ENCODE measurements at regions not wholly inside any gene's neighbourhood (a gene's known extent, or its start where the extent isn't known, plus 50 kb on each side); places are given as distances from the start of the nearest gene placed in this dataset.
"Not testable (repeated sequence)": the region's sequence is repeated elsewhere in the genome, so short reads cannot be mapped to it uniquely, and the experiment has no call there.

DNA sequence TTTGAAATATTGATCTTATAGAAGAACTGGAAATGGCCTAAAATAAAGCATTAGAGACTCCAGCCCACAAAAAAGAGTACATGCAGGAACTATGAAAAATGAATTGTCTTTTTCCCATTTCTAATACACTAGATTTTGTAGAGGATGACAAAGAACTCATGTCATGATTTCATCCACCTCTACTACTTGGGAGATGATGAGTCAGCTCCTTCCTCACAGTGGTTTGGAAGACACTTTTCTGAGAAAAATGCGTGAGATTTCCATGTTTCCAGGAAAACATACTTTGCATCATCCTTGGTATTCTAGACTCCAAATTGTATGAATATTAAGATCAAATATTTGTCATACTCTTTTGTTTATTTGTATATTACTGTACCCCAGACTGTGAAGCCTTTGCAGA lies 500.5 kb downstream of the FAM181B start:
- DNase-seq (ENCODE audit: low read depth, low spot score) = no peak
- no peak overlapping the region for H3K27ac ChIP-seq

DNA sequence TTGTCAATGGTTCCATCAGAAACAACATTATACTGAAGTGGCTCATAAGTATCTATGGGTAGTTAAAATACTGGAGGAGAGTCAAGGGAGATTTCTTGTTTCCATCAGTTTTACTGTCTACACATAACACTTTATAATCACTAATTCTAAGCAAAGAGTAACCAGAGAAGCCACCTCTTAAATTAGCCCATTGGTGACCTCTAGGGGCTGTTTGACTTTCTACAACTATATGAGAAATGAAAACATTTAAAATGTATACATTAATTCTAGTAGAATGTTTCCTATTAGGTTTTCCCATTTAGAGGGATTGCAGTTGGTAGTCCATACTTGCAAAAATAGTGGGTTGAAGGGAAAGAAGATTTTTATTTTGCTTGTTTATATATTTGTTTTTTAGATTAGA lies 504.3 kb downstream of the FAM181B start:
- no peak for DNase-seq (ENCODE audit: low read depth, low spot score)

DNA sequence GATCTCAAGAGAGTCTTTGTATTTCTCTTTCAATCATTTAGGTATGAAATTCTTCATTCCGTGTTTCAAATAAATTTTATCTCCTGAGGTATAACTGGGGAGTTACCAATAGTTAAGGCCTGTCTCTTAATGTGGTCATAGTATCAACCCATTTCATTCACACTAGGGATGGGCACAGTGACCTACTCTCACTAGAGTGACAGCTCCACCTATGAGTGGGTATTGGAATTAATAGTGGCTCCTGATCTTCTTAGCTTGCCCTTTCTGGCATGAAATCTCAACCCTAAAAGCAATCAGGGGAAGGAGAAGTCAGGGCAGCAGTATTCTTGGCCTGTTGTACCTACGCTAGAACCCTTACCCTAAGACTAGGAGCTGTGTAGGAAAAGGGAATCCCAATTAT lies 507.7 kb downstream of the FAM181B start:
- no peak overlapping the region for H3K27ac ChIP-seq
- DNase-seq (ENCODE audit: low read depth, low spot score) = no peak

More for the DNA sequence above, 504.3 kb downstream of the FAM181B start:
- no peak overlapping the region for H3K27ac ChIP-seq

DNA sequence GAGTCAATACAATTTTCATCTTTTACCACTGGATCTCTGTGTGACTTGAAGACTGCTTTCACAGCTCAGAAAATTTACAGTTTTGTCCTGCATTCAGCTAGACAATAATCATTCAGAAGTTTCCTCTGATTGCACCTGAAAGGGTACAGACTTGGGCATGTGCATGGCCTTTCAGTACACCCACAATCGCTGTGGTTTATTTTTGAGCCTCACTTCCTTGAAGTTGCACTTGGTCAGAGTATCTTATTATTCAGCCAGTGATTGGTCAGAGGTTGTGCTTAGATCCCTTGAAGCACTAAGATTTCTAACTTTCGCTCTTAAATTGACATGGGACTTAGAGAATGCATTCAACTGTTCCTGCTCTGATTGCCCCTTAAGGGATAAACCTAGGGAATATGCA lies 508.2 kb downstream of the FAM181B start:
- DNase-seq (ENCODE audit: low read depth, low spot score) = no peak
- no peak overlapping the region for H3K27ac ChIP-seq

DNA sequence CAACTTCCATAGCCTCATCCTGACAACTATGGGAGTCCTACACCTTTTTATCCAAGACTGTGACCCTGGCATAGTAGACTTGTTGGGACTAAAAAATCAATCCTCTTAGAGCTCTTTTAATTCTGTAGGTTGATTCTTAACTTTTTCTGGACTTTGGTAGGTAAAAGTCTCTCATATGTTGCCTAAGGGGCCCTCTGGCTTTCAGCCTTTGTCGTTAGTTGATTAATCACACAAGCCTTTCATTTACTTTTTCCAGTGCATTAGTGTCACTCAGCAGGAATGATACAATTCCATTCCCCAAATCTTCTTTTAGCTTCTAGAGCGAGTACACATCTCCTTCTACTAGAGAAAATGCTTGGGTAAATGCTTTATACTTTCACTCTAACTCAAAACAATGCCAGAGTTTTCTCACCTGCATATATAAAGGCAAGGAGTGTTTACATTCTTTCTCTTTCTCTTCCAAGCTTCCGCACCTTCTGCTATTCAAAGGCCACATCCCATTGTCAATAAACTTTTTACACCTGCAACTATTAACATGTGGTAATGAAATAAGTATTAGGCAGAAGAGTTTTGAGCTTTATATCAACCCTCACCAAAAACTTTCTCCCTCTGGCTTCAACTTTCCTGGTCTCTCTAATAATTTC lies 516.6 kb downstream of the FAM181B start:
- DNase-seq (ENCODE audit: low read depth, low spot score) = no peak
- no peak overlapping the region for H3K27ac ChIP-seq

DNA sequence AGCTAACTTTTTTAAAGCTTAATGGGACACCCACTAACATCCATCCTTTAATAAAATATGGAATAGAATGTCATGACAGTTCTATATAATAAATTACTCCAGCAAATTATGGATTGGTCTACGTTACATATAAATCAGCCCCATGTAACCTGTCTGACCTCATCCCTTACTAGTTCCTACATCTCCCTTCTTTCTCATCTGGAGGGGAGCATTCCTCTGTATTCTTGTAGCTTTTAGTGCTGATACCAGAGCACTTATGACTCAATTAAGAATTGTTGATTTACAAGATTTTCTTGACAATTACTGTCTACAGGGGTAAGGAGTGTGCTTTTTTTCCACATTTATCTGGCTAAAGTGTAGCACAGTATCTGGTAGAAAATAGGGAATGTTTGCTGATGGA lies 523.7 kb downstream of the FAM181B start:
- DNase-seq (ENCODE audit: low read depth, low spot score) = no peak
- no peak overlapping the region for H3K27ac ChIP-seq

DNA sequence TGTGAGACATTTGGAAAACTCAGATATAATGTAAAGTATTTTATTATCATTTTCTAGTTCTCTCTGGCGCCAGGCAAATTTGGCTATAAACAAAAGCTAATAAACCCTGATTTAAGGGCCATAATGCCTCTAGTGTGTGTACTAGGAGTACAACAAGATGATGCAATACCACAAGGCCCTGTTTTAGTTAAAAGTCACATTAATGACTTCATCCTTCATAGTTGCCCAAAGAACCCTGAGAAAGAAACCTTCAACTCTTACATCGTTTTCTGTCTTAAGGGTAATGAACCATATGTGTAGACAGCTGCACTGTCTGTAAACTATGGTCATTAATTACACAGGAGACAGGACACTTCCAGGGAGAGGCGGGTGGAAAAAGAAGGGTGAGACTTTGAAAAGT lies 538.4 kb downstream of the FAM181B start:
- no peak for DNase-seq (ENCODE audit: low read depth, low spot score)
- no peak overlapping the region for H3K27ac ChIP-seq

DNA sequence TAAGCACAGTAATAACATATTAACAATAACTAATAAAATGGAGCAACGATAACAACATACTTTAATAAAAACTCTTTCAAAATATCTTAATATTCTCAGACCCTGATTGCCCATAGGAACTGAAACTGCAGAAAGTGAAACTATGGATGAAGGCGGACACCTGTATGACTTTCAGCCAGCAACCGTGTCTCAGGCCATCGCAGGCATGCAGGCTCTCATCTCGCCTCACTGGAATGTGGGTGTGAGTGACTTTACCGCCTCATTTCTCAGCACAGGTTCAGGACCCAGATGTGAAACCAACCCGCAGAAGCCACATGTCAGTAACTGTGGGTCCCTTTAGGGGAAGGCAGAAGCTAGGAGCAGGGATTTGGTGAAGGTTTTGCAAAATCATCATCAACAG lies 539.1 kb downstream of the FAM181B start:
- DNase-seq (ENCODE audit: low read depth, low spot score) = no peak
- H3K27ac ChIP-seq = no peak overlapping the region

DNA sequence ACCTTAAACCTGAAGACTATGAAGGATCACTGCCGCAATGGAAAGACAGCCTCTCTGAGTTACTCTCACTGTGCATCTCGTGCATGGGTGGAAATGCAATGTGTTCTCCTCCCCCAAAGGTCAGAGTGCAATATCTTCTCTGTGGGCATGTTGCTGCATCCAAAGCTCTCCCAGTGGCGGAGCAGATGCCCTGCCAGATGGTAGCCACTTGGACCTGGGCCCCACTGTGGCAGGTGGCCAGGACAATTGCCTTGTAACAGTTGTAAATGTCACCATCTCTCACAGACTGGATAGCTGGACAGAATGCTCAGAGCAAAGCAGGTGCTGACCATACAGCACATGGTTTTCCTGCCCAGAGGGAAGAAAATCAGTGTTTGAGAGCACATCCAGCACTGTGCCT lies 542.0 kb downstream of the FAM181B start:
- DNase-seq (ENCODE audit: low read depth, low spot score) = no peak
- no peak overlapping the region for H3K27ac ChIP-seq

DNA sequence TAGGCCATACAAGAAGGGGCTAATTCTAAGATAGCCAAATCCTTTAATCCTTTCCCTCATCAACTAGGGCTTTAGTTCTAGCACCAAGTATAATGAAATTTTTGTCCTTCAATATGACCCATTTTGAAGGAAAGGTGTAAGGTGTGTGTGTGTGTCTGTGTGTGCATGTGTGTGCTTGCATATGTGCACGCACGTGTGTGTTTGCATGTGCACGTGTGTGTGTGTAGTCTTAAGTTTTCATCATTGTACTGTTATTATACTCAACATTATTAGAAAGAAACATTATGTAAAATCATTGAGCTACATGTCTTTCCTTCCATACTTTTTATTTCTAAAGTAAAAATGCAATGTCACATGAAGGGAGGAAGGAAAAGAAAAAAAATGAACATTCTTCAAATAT lies 547.7 kb downstream of the FAM181B start:
- no peak overlapping the region for H3K27ac ChIP-seq
- DNase-seq (ENCODE audit: low read depth, low spot score) = no peak

DNA sequence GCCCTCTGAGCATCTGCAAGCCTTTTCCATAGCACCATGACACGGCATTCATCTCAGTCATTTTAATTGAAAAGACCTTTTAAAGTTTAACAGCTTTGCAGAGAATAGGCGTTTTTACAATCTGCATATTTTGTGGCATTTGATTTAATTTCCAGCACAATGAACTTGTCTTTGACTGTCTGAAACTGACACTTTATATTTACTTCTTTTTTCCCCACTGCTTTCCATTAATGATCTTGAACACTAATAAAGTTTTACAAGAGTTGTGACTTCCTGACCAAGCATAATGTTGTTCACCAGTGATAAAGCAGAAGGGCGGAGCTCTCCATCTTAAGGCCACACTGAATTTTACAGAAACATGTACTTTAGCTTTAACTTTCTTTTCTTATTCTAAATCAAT lies 548.7 kb downstream of the FAM181B start:
- no peak for DNase-seq (ENCODE audit: low read depth, low spot score)
- H3K27ac ChIP-seq = no peak overlapping the region

DNA sequence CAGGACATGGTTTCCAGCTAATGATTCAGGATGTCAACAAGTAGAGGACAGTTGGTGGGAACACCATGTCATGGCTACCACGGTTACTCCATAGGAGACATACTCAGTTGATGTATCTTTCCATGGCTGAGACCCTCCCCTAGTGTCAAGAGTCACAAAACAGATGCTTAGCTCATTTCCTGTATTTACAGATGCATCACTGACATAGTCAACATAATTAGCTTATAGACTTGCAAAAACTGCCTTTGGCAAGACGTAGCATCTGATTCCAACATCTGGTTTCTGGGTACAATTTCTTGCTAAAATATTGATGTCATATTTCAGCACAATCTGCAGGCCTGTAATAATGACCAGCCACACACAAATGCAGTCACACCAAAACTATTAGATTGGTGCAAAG lies 550.3 kb downstream of the FAM181B start:
- H3K27ac ChIP-seq = no peak overlapping the region
- no peak for DNase-seq (ENCODE audit: low read depth, low spot score)

DNA sequence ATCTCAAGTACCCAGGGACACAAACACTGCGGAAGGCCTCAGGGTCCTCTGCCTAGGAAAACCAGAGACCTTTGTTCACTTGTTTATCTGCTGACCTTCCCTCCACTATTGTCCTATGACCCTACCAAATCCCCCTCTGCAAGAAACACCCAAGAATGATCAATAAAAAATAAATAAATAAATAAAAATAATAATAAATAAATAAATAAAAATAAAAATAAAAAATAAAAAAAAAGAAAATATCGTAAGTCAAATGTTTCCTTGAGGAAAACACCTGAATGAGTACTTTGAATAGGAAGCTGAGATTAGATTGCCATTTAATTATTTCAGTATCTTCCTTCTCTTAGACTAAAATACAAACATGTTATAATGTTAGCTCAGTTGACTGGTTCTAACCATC lies 551.0 kb downstream of the FAM181B start:
- H3K27ac ChIP-seq = not testable (repeated sequence)

DNA sequence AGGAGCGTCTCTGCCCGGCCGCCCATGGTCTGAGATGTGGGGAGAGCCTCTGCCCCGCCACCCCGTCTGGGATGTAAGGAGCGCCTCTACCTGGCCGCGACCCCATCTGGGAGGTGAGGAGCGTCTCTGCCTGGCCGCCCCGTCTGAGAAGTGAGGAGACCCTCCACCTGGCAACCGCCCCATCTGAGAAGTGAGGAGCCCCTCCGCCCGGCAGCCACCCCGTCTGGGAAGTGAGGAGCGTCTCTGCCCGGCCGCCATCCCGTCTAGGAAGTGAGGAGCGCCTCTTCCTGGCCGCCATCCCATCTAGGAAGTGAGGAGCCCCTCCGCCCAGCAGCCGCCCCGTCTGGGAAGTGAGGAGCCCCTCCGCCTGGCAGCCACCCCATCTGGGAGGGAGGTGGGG lies 551.9 kb downstream of the FAM181B start:
- DNase-seq (ENCODE audit: low read depth, low spot score); H3K27ac ChIP-seq: not testable (repeated sequence)

More for the DNA sequence above, 551.0 kb downstream of the FAM181B start:
- not testable (repeated sequence) for DNase-seq (ENCODE audit: low read depth, low spot score)

DNA sequence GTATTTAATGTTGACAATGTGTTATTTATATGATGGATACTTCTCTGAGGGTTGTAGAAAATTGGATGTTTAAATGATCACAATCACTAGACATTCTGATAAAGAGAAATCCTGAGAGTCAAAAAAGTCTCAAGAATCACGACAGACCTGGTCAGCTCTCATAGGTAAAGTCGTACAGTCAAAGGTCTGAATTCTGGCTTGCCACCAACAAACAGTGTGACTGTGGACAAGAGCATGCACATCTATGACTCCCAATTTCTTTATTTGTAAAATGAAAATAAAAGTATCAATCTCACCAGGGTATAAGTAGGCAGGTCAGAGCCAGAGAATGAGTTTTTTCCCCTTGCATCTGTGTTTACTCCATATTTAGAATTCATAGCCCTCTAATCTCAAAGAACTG lies 556.7 kb downstream of the FAM181B start:
- no peak for DNase-seq (ENCODE audit: low read depth, low spot score)
- no peak overlapping the region for H3K27ac ChIP-seq

DNA sequence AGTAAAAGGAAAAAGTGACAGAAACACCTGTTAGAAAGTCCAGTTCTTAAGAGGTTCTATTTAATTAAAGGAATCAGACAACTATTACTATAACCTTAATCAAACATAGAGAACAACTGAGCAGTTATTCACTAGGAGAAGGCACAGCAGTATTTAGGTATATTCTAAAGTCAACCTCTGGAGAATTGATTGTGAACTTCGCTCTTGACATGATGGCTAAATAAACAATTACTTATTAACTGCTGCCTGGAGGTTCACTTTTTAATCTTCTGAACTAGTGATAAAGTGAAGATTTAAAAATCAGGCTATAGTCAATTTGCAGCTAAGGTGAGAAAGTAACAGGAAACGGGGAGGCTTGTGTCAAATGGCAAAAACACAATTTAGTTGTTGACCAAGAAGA lies 557.3 kb downstream of the FAM181B start:
- H3K27ac ChIP-seq = no peak overlapping the region
- DNase-seq (ENCODE audit: low read depth, low spot score) = no peak

DNA sequence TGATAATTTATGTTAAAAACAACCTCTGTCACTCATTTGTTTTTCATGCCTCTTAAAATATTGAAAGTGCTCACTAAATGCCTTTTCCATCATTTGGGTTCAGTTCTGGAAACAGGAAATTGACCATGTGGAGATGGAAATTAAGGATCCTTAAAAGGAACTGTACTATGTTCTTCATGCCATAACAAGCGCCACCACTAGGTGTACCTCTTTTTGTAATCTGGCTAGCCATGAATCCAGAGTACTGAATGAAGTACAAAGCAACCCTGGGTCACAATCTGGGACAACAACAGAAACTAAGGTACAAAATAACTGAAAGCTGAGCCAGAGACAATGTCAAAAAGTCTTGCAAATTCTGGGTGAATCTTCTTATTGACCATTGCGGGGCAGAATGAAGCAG lies 559.1 kb downstream of the FAM181B start:
- DNase-seq (ENCODE audit: low read depth, low spot score) = no peak
- no peak overlapping the region for H3K27ac ChIP-seq

DNA sequence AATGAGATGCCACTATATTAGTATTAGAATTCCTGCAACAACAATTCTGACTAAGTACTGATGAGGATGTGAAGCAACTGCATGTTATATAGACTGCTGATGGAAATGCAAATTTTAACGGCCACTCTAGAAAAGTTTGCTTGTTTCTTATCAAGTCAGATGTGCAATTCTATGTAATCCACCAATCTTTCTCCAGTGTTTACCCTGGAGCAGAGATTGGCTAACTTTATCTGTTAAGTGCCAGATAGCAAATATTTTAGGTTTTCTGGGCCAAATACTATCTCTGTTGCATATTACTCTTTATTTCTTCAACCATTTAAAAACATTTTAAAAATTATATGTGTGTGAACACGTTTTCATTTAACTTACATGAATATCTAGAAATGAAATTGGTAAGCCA lies 586.9 kb downstream of the FAM181B start:
- H3K27ac ChIP-seq = no peak overlapping the region
- DNase-seq (ENCODE audit: low read depth, low spot score) = no peak

DNA sequence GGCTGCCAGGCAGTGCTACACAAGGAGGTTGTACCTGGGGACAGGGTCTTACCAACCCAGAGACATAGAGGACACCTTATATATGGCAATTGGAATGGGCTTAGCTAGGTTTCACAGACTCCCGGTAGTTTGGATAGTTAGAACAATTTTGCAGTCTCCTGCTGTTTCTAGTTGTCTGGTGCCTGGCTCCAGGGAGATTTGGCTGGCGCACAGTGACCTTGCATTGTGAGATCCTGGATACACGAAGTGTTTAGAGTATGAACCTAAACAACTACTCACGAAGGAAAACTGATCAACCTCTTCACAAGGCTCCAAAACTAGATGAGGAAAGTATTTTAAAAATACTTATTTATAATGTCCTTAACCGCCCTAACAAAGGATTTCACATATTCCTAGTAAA lies 614.7 kb downstream of the FAM181B start:
- no peak for DNase-seq (ENCODE audit: low read depth, low spot score)
- no peak overlapping the region for H3K27ac ChIP-seq

DNA sequence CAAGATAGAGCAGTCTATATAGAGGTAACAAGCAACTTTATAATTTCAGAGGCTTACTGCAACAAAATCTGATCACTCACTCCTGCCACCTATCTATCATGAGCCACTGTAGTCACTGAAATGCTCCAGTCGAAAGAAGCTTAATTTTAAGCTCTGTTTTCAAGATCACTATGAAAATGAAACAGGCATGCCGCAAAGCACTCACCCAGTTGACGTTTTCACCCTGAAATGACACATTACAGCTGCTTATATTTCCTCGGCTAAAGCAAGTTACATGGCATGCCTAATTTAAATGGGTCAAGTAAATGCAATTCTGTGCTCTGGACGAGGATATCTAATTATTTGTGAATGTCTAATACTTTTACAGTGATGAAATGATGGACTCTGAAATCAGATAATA lies 616.3 kb downstream of the FAM181B start:
- no peak for DNase-seq (ENCODE audit: low read depth, low spot score)

DNA sequence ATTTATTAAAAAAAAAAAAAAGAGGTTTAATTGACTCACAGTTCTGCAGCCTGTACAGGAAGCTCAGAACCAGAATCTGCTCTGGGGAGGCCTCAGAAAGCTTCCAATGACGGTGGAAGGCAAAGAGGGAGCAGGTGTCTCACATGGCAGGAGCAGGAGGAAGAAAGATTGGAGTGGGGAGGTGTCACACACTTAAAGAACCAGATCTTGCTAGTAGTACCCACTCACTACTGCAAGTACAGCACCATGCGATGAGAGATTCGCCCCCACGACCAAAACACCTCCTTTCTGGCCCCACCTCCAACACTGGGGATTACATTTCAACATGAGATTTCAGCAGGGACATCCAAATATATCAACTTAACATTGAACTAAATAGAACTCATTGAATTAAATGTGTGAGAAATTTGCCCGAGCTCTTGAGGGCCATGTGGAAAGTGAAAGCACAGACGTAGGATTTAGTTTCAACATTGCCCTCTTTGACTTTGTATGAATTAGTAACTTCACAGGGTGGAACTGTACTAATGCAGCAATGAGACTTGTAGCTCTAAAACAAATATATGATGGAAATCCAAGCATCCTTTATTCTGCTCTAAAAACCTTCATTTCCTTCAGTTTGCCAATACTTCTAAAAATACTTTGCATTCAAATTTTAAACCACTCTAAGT lies 628.2 kb downstream of the FAM181B start:
- DNase-seq (ENCODE audit: low read depth, low spot score) = no peak
- no peak overlapping the region for H3K27ac ChIP-seq

More for the DNA sequence above, 616.3 kb downstream of the FAM181B start:
- H3K27ac ChIP-seq = no peak overlapping the region

DNA sequence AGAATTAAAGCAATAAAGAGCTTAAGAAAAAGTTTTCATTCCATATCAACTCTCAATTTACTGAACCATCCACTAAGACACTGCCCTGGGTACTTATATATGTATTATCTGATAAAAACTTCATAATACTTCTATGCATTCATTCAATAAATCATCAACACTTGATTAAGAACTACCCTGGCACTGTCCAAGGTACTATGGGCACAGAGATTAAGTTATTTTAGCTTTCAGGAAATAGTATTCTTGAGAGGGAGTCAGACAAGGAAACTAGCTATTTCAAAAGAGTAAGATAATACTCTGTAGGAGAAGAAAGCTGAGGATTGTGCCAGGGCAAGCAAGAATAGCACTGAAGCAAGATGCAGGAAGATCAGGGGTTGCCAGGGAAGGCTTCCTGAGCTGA lies 640.8 kb downstream of the FAM181B start:
- no peak for DNase-seq (ENCODE audit: low read depth, low spot score)

More for the DNA sequence above, 640.8 kb downstream of the FAM181B start:
- no peak overlapping the region for H3K27ac ChIP-seq
